WTC11 (cell line): ENCODE measurements at regions not wholly inside any gene's neighbourhood (a gene's known extent, or its start where the extent isn't known, plus 50 kb on each side); places are given as distances from the start of the nearest gene placed in this dataset.

Experiments
- ATAC-seq: fragments of 200-7000 bp; cut with Tn5 transposase; 2 replicates; pipeline ENCODE4 v1.10.0; 2021; ENCODE audit warnings: mild to moderate bottlenecking, moderate library complexity
- CTCF ChIA-PET: fragments of 300-600 bp; sonication (Branson Sonifier 250); formaldehyde crosslinking; loops from one replicate; lab custom pipeline; 2021; ENCODE audit warnings: antibody characterized with exemption; lab: Charles Lee
- POLR2A ChIA-PET: fragments of 350-600 bp; sonication (Branson Sonifier 250); formaldehyde crosslinking; loops from one replicate; lab custom pipeline; 2021; ENCODE audit warnings: antibody characterized with exemption; lab: Charles Lee
- DNase-seq: peaks from one replicate; pipeline ENCODE4 v3.0.0; 2021; ENCODE audit warnings: low spot score
- H3K27ac Mint-ChIP-seq: 2 replicates; pipeline ENCODE4 v1.8.0; 2021; ENCODE audit warnings: mixed read lengths
- H3K27me3 Mint-ChIP-seq: 2 replicates; pipeline ENCODE4 v1.8.0; 2021; ENCODE audit warnings: low read depth, mild to moderate bottlenecking, moderate library complexity, mixed read lengths
- H3K36me3 Mint-ChIP-seq: 2 replicates; pipeline ENCODE4 v1.8.0; 2021; ENCODE audit warnings: mixed read lengths
- H3K4me1 Mint-ChIP-seq: 2 replicates; pipeline ENCODE4 v1.8.0; 2022; ENCODE audit warnings: mixed read lengths
- H3K4me3 Mint-ChIP-seq: 2 replicates; pipeline ENCODE4 v1.8.0; 2021; ENCODE audit warnings: mild to moderate bottlenecking, moderate library complexity, mixed read lengths
- H3K9me3 Mint-ChIP-seq: 2 replicates; pipeline ENCODE4 v1.8.0; 2021; ENCODE audit warnings: mixed read lengths
- ATF2 ChIP-seq: sonication (generic); formaldehyde crosslinking; IDR thresholded peaks from 2 replicates; pipeline ENCODE4 v1.8.1; 2022; ENCODE audit warnings: low read depth, missing genetic modification reagents, borderline replicate concordance
- ATF3 ChIP-seq: sonication (generic); formaldehyde crosslinking; conservative IDR thresholded peaks from 2 replicates; pipeline ENCODE4 v1.8.1; 2022; ENCODE audit warnings: mild to moderate bottlenecking, missing genetic modification reagents
- CREB1 ChIP-seq: sonication (generic); formaldehyde crosslinking; IDR thresholded peaks from 2 replicates; pipeline ENCODE4 v1.8.0; 2023; ENCODE audit warnings: mild to moderate bottlenecking, missing genetic modification reagents
- CREM ChIP-seq: sonication (generic); formaldehyde crosslinking; IDR thresholded peaks from 2 replicates; pipeline ENCODE4 v1.8.1; 2022; ENCODE audit warnings: mild to moderate bottlenecking, missing genetic modification reagents, moderate library complexity
- E2F1 ChIP-seq: sonication (generic); formaldehyde crosslinking; IDR thresholded peaks from 2 replicates; pipeline ENCODE4 v1.8.0; 2022; ENCODE audit warnings: mild to moderate bottlenecking, missing genetic modification reagents
- ESRRA ChIP-seq: sonication (generic); formaldehyde crosslinking; IDR thresholded peaks from 2 replicates; pipeline ENCODE4 v1.8.1; 2022; ENCODE audit warnings: mild to moderate bottlenecking, missing genetic modification reagents, borderline replicate concordance
- GRHL2 ChIP-seq: fragments of 250-450 bp; sonication (Bioruptor Pico); IDR thresholded peaks from 2 replicates; pipeline ENCODE4 v1.8.0; 2022; ENCODE audit warnings: mild to moderate bottlenecking, moderate library complexity; ENCODE audit not compliant: insufficient replicate concordance, severe bottlenecking
- JAZF1 ChIP-seq: fragments of 250-450 bp; sonication (Bioruptor Pico); IDR thresholded peaks from 2 replicates; pipeline ENCODE4 v1.9.0; 2021; ENCODE audit warnings: moderate library complexity, mild to moderate bottlenecking, inconsistent platforms
- KAT7 ChIP-seq: sonication (generic); formaldehyde crosslinking; IDR thresholded peaks from 2 replicates; pipeline ENCODE4 v1.8.1; 2023; ENCODE audit warnings: missing genetic modification reagents, mild to moderate bottlenecking, borderline replicate concordance
- MAX ChIP-seq: sonication (generic); formaldehyde crosslinking; IDR thresholded peaks from 2 replicates; pipeline ENCODE4 v1.8.0; 2022; ENCODE audit warnings: mild to moderate bottlenecking, missing genetic modification reagents
- MXD4 ChIP-seq: fragments of 250-450 bp; sonication (Bioruptor Pico); IDR thresholded peaks from 2 replicates; pipeline ENCODE4 v1.8.0; 2021; ENCODE audit warnings: mild to moderate bottlenecking, moderate library complexity, borderline replicate concordance
- NFATC4 ChIP-seq: fragments of 250-450 bp; sonication (Bioruptor Pico); IDR thresholded peaks from 2 replicates; pipeline ENCODE4 v1.9.0; 2021; ENCODE audit warnings: mild to moderate bottlenecking
- PREB ChIP-seq: sonication (generic); formaldehyde crosslinking; IDR thresholded peaks from 2 replicates; pipeline ENCODE4 v1.8.1; 2022; ENCODE audit warnings: mild to moderate bottlenecking, missing genetic modification reagents, moderate library complexity, borderline replicate concordance
- SOX15 ChIP-seq: fragments of 250-450 bp; sonication (Bioruptor Pico); IDR thresholded peaks from 2 replicates; pipeline ENCODE4 v1.9.0; 2021; ENCODE audit warnings: mild to moderate bottlenecking
- USF2 ChIP-seq: sonication (generic); formaldehyde crosslinking; IDR thresholded peaks from 2 replicates; pipeline ENCODE4 v1.8.1; 2023; ENCODE audit warnings: mild to moderate bottlenecking, missing genetic modification reagents, moderate library complexity
- ZNF425 ChIP-seq: fragments of 250-450 bp; sonication (Bioruptor Pico); conservative IDR thresholded peaks from 2 replicates; pipeline ENCODE4 v1.9.0; 2021; ENCODE audit warnings: mild to moderate bottlenecking
- ZSCAN18 ChIP-seq: fragments of 250-450 bp; sonication (Bioruptor Pico); IDR thresholded peaks from 2 replicates; pipeline ENCODE4 v2.1.2; 2022; ENCODE audit warnings: mild to moderate bottlenecking, moderate library complexity

GRCh38 chr4:162921178-162921785 is 245.4 kb downstream of the NAF1 start:
- peak; percentile 24 for DNase-seq
- peaks cover 23% of the 10 kb centered on the region for H3K36me3 Mint-ChIP-seq
- H3K27ac Mint-ChIP-seq, result peak overlapping the region; percentile 85
- no peak for TF ChIP-seq ATF3 (CRISPR knock-in tag)
- peak; percentile 56 for TF ChIP-seq USF2 (CRISPR knock-in tag)
- peak; percentile 27; the same call in 1 of the 2 replicates for TF ChIP-seq MXD4 (CRISPR knock-in tag)
- CTCF ChIA-PET, result interaction anchor here (0.7 kb wide), 1 partner anchor 162 kb away, joined by 3 read pairs; no protein-coding TSS in a partner anchor
- H3K4me3 Mint-ChIP-seq, result no peak overlapping the region
- H3K4me1 Mint-ChIP-seq, result peaks cover 29% of the 10 kb centered on the region
- POLR2A ChIA-PET, result interaction anchor here (0.6 kb wide), 1 partner anchor 473 kb away, joined by 3 read pairs; no protein-coding TSS in a partner anchor
- peaks cover 25% of the 10 kb centered on the region for H3K9me3 Mint-ChIP-seq
- peak; percentile 97 for ATAC-seq
- no peaks in the 10 kb centered on the region for H3K27me3 Mint-ChIP-seq

- Mint-ChIP-seq H3K27ac (peak overlapping the region; percentile 87), H3K9me3 (peaks cover 30% of the 10 kb centered on the region)
- DNase-seq, result no peak
- POLR2A ChIA-PET, result interaction anchor here (0.6 kb wide), 1 partner anchor 472 kb away, joined by 3 read pairs; no protein-coding TSS in a partner anchor
- no peak; the same call in 1 of the 2 replicates for ATAC-seq
- TF ChIP-seq NFATC4 (CRISPR knock-in tag) (no peak), ATF3 (CRISPR knock-in tag) (no peak), GRHL2 (CRISPR knock-in tag) (no peak), ATF2 (CRISPR knock-in tag) (no peak), ZNF425 (CRISPR knock-in tag) (no peak), CREB1 (CRISPR knock-in tag) (no peak), E2F1 (CRISPR knock-in tag) (no peak), ZSCAN18 (no peak), MAX (no peak), ESRRA (CRISPR knock-in tag) (no peak), SOX15 (CRISPR knock-in tag) (no peak), KAT7 (CRISPR knock-in tag) (no peak), PREB (CRISPR knock-in tag) (no peak), CREM (no peak), JAZF1 (CRISPR knock-in tag) (no peak)
- TF ChIP-seq, all 79 proteins: peak for 0
- peaks cover 27% of the 10 kb centered on the region for H3K36me3 Mint-ChIP-seq
- no peaks in the 10 kb centered on the region for H3K27me3 Mint-ChIP-seq
- H3K4me3 Mint-ChIP-seq, result no peak overlapping the region
- H3K4me1 Mint-ChIP-seq, result peaks cover 28% of the 10 kb centered on the region
- CTCF ChIA-PET, result no interaction called here
Measured at GRCh38 chr4:162920649-162921048, 246.0 kb downstream of the NAF1 start.
